NCI-H2107 treated with DMSO at 0.1 percent for 48 hours (cell line): ENCODE measurements at regions not wholly inside any gene's neighbourhood (a gene's known extent, or its start where the extent isn't known, plus 50 kb on each side); places are given as distances from the start of the nearest gene placed in this dataset.

ENCODE experiments used
- DNase-seq: peaks from one replicate; lab custom pipeline; 2025; ENCODE audit not compliant: unreplicated experiment; lab: John Stamatoyannopoulos, UW

GRCh38 chr12:107318806-107319532 lies 225.6 kb upstream of the CRY1 start:
- DNase-seq: no peak

- no peak for DNase-seq
Observed at GRCh38 chr12:107319533-107320032, 226.2 kb upstream of the CRY1 start.

GRCh38 chr12:107320033-107320928 lies 226.9 kb upstream of the CRY1 start:
- DNase-seq: no peak

- no peak for DNase-seq
Observed at GRCh38 chr12:107320929-107321631, 227.7 kb upstream of the CRY1 start.

GRCh38 chr12:107322063-107322462 lies 228.7 kb upstream of the CRY1 start:
- no peak for DNase-seq

- no peak for DNase-seq
Observed at GRCh38 chr12:107325075-107325608, 231.8 kb upstream of the CRY1 start.

GRCh38 chr12:107326237-107326636 lies 232.9 kb upstream of the CRY1 start:
- DNase-seq: no peak

- DNase-seq: no peak
Observed at GRCh38 chr12:107327651-107328182, 234.4 kb upstream of the CRY1 start.

GRCh38 chr12:107328442-107329133 lies 235.2 kb upstream of the CRY1 start:
- DNase-seq: no peak

GRCh38 chr12:107329569-107330324 lies 236.4 kb upstream of the CRY1 start:
- no peak for DNase-seq

GRCh38 chr12:107330831-107331431 lies 237.6 kb upstream of the CRY1 start:
- no peak for DNase-seq

GRCh38 chr12:107331471-107331870 lies 238.1 kb upstream of the CRY1 start:
- DNase-seq: no peak

- DNase-seq: no peak
Observed at GRCh38 chr12:107331912-107332311, 238.6 kb upstream of the CRY1 start.

- no peak for DNase-seq
Observed at GRCh38 chr12:107332743-107333142, 239.4 kb upstream of the CRY1 start.

GRCh38 chr12:107335802-107336570 lies 242.6 kb upstream of the CRY1 start:
- no peak for DNase-seq

GRCh38 chr12:107336695-107337094 lies 243.3 kb upstream of the CRY1 start:
- no peak for DNase-seq

- DNase-seq: no peak
Observed at GRCh38 chr12:107337346-107338095, 244.2 kb upstream of the CRY1 start.

- DNase-seq: no peak
Observed at GRCh38 chr12:107339487-107339886, 246.1 kb upstream of the CRY1 start.
